ENCODE measurements at regions not wholly inside any gene's neighbourhood (a gene's known extent, or its start where the extent isn't known, plus 50 kb on each side); places are given as distances from the start of the nearest gene placed in this dataset.

- Histone ChIP-seq H3K36me3 (ENCODE audit: control insufficient read depth, insufficient read depth, low read length) (no peaks in the 10 kb centered on the region), H3K4me3 (ENCODE audit: low read depth, low read length) (no peak overlapping the region), H3K27me3 (ENCODE audit: control insufficient read depth, insufficient read depth, low read length) (no peaks in the 10 kb centered on the region)
- ChIA-PET POLR2A (no interaction called here), CTCF (no interaction called here)
- TF ChIP-seq CTCF (IDR thresholded peaks at IDR 0.05; ENCODE audit: insufficient read depth, low read depth, low read length) = no peak
- no peak for DNase-seq (ENCODE audit: low read depth)
Measured at GRCh38 chr16:8299635-8300034, 290.7 kb downstream of the TMEM114 start.

GRCh38 chr16:8295513-8296237 lies 294.6 kb downstream of the TMEM114 start:
- ChIA-PET POLR2A (no interaction called here), CTCF (no interaction called here)

GRCh38 chr16:8293413-8293812 lies 296.9 kb downstream of the TMEM114 start:
- Histone ChIP-seq H3K36me3 (ENCODE audit: control insufficient read depth, insufficient read depth, low read length) (no peaks in the 10 kb centered on the region), H3K4me3 (ENCODE audit: low read depth, low read length) (no peak overlapping the region), H3K27me3 (ENCODE audit: control insufficient read depth, insufficient read depth, low read length) (no peaks in the 10 kb centered on the region)
- POLR2A ChIA-PET = no interaction called here
- DNase-seq (ENCODE audit: low read depth) = no peak
- TF ChIP-seq CTCF (IDR thresholded peaks at IDR 0.05; ENCODE audit: insufficient read depth, low read depth, low read length) = no peak
- CTCF ChIA-PET = no interaction called here

More at GRCh38 chr16:8295513-8296237, 294.6 kb downstream of the TMEM114 start:
- H3K4me3 ChIP-seq (ENCODE audit: low read depth, low read length) = no peak overlapping the region
- no peaks in the 10 kb centered on the region for H3K36me3 ChIP-seq (ENCODE audit: control insufficient read depth, insufficient read depth, low read length)
- no peak for TF ChIP-seq CTCF (IDR thresholded peaks at IDR 0.05; ENCODE audit: insufficient read depth, low read depth, low read length)
- H3K27me3 ChIP-seq (ENCODE audit: control insufficient read depth, insufficient read depth, low read length) = no peaks in the 10 kb centered on the region
- DNase-seq (ENCODE audit: low read depth) = no peak

GRCh38 chr16:8292271-8292670 lies 298.0 kb downstream of the TMEM114 start:
- DNase-seq (ENCODE audit: low read depth) = no peak
- H3K4me3 ChIP-seq (ENCODE audit: low read depth, low read length) = no peak overlapping the region
- ChIA-PET POLR2A (no interaction called here), CTCF (no interaction called here)
- no peaks in the 10 kb centered on the region for H3K36me3 ChIP-seq (ENCODE audit: control insufficient read depth, insufficient read depth, low read length)
- no peak for TF ChIP-seq CTCF (IDR thresholded peaks at IDR 0.05; ENCODE audit: insufficient read depth, low read depth, low read length)
- H3K27me3 ChIP-seq (ENCODE audit: control insufficient read depth, insufficient read depth, low read length) = no peaks in the 10 kb centered on the region

GRCh38 chr16:8286348-8286747 lies 304.0 kb downstream of the TMEM114 start:
- ChIA-PET CTCF (no interaction called here), POLR2A (no interaction called here)
- H3K36me3 ChIP-seq (ENCODE audit: control insufficient read depth, insufficient read depth, low read length) = no peaks in the 10 kb centered on the region
- no peak for TF ChIP-seq CTCF (IDR thresholded peaks at IDR 0.05; ENCODE audit: insufficient read depth, low read depth, low read length)
- DNase-seq (ENCODE audit: low read depth) = no peak
- no peaks in the 10 kb centered on the region for H3K27me3 ChIP-seq (ENCODE audit: control insufficient read depth, insufficient read depth, low read length)
- no peak overlapping the region for H3K4me3 ChIP-seq (ENCODE audit: low read depth, low read length)
